Right ventricle myocardium superior (tissue), 1 donor: ENCODE measurements at regions not wholly inside any gene's neighbourhood (a gene's known extent, or its start where the extent isn't known, plus 50 kb on each side); places are given as distances from the start of the nearest gene placed in this dataset.
A peak's percentile ranks its signal among the peaks of the same experiment; 100 is the strongest.

Experiments used
- ATAC-seq: fragments of 200-7000 bp; cut with Tn5 transposase; one replicate; pipeline ENCODE4 v1.9.1; 2020; ENCODE audit warnings: mild to moderate bottlenecking; ENCODE audit not compliant: poor library complexity
- DNase-seq: peaks from one replicate; pipeline ENCODE4 v3.0.0-alpha.2; 2020
- intact Hi-C: fragments of 100-400 bp; cut with DNase I; formaldehyde crosslinking; loops from one replicate; pipeline ENCODE4 v1.11.2; 2022
- donor health status: DM: no; HTN: yes; CAD: no; lungs with severe emphysema.

- no peak for ATAC-seq
- no peak for DNase-seq
- intact Hi-C loops = no loop called here
Observed at GRCh38 chrX:129227366-129227765, 295.9 kb downstream of the SMARCA1 start.

GRCh38 chrX:129193357-129193756 lies 329.9 kb downstream of the SMARCA1 start:
- ATAC-seq (no peak), DNase-seq (peak; percentile 53)
- intact Hi-C loops = no loop called here

DNA sequence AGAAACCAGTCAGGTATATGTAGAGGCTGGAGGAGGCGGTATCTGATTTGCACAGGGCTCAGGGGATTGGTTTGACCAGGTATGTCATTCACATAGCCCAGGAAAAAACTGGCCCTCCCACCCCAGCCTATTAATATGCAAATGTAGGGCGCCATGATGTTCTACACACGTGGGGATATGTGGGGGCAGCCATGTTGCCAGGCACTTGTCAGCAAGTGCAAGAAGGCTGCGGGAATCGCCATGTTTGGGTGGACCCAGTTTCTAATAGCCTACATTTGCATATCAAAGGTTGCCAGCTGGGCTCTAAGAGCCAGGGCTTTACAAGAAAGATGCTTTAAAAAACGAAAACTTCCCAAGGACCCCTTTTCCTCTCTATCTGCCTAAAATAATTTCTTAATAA lies 335.1 kb downstream of the SMARCA1 start:
- intact Hi-C loops = no loop called here
- no peak for ATAC-seq
- DNase-seq = no peak

DNA sequence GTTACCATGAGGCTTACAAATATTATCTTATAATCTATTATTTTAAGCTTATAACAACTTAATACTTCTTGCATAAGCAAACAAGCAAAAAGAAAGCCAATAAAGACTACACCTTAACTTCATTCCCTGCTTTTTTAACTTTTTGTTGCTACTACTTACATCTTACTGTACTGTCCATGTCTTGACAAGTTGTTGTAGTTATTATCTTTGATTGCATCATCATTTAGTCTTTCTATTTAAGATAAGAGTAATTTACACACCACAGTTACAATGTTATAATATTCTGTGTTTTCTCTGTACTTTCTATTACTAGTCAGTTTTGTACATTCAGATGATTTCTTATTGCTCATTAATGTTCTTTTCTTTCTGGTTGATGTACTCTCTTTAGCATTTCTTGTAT lies 346.6 kb downstream of the SMARCA1 start:
- intact Hi-C loops = no loop called here
- DNase-seq = no peak
- ATAC-seq = no peak

DNA sequence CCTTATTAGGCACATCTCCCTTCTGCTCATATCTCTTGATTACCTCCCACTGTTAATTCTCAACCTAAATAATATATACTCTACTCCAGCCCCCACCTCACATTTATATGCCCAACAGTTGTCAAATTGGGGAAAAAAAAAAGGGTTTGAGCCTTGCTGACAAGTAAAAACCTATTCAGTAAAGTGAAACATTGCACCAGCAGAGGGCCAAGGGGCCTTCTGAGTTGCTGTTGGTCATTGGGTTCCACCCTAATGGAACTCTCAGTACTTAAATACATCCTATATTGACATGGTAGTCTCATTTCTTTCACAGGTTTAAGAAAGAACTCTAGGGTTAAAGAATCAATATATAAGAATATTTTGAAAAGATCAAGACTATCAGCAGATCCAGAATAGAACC lies 362.2 kb downstream of the SMARCA1 start:
- ATAC-seq = no peak
- no peak for DNase-seq
- intact Hi-C loops = no loop called here

DNA sequence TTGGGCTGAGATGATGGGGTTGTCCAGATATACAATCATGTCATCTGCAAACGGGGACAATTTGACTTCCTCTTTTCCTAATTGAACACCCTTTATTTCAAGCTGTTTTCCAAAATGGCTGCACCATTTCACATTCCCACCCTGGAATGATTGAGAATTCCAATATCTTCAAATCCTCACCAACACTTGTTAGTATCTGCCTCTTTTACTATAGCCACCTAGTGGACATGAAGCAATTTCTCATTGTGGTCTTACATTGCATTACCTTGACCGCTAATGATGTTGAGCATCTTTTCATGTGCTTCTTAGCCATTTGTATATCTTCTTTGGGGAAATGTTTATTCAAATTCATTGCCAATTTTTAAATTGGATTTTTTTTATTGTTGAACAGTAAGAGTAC lies 364.8 kb downstream of the SMARCA1 start:
- intact Hi-C loops = no loop called here
- no peak for DNase-seq
- no peak for ATAC-seq

GRCh38 chrX:129145840-129146272 lies 377.4 kb downstream of the SMARCA1 start:
- intact Hi-C loops = no loop called here
- ATAC-seq = no peak
- DNase-seq = no peak

DNA sequence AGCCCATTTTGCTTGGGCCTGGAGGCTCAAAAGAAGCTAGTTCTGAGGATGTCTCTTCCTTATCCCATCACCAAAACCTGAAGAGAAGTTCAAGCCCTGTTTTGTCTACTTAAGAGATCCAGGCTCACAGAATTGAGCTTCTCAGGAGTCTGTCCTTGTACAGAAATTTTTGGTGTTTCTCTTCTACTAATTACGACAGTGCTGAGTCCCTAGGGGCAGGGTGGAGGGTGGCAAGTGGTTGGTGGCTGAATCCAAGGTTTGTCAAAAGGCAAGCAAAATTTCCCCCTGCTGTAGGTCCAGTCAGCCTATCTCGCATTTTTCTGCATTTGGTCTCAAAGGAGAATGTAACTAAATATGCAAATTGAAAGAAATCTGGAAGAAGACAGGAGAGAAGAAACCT lies 377.9 kb downstream of the SMARCA1 start:
- no peak for ATAC-seq
- intact Hi-C loops = no loop called here

GRCh38 chrX:129144172-129145038 lies 378.9 kb downstream of the SMARCA1 start:
- intact Hi-C loops = no loop called here
- no peak for ATAC-seq
- DNase-seq = no peak

More for the DNA sequence above, 377.9 kb downstream of the SMARCA1 start:
- no peak for DNase-seq

GRCh38 chrX:129139837-129140598 lies 383.3 kb downstream of the SMARCA1 start:
- ATAC-seq (no peak), DNase-seq (no peak)
- intact Hi-C loops = no loop called here

GRCh38 chrX:129125122-129125914 lies 398.0 kb downstream of the SMARCA1 start:
- intact Hi-C loops = no loop called here
- no peak for DNase-seq
- ATAC-seq = no peak

DNA sequence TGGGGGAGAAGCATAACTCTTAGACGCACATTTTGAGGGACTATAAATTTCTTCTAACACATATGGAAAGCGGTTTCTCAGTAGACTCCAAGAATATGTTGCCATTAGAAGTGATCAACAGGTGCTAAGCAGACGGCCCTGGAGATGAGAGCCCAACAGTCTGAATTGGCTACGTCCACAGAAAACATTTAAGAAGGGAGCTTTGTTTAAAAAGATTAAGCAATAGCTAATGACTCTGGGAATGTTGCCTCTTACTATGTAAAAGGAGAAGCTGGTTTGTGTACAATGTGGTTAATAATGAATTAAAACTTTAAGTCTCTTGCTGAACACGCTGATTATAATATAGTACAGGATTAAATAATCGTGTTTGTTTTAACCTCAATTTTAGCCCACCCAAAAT lies 399.5 kb downstream of the SMARCA1 start:
- ATAC-seq (no peak), DNase-seq (no peak)
- intact Hi-C loops = no loop called here

- DNase-seq (no peak), ATAC-seq (no peak)
- intact Hi-C loops = no loop called here
Observed at GRCh38 chrX:129116676-129117470, 406.4 kb downstream of the SMARCA1 start.

DNA sequence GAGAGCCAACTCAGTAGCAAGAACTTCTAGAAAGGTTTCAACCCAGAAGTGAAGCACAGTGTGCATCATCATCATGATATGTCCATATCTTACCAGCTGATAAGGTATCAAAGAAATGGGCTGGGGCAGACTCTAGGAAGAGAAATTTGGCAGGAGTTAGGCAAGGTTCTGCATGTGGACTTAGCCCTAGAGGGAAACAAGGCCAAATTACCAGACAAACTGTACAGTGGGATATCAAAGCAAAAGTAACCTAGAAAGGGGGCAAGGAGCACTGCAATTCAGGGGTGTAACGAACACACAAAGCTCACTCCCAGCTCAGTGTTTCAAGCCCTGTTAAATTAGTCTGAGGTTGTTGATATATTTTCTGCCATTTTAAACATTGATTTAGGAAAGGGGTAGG lies 407.4 kb downstream of the SMARCA1 start:
- ATAC-seq = no peak
- intact Hi-C loops = no loop called here
- no peak for DNase-seq

- intact Hi-C loops = no loop called here
- no peak for ATAC-seq
- no peak for DNase-seq
Observed at GRCh38 chrX:129115104-129115503, 408.2 kb downstream of the SMARCA1 start.

GRCh38 chrX:129111081-129111798 lies 412.1 kb downstream of the SMARCA1 start:
- ATAC-seq (no peak), DNase-seq (no peak)
- intact Hi-C loops = no loop called here

DNA sequence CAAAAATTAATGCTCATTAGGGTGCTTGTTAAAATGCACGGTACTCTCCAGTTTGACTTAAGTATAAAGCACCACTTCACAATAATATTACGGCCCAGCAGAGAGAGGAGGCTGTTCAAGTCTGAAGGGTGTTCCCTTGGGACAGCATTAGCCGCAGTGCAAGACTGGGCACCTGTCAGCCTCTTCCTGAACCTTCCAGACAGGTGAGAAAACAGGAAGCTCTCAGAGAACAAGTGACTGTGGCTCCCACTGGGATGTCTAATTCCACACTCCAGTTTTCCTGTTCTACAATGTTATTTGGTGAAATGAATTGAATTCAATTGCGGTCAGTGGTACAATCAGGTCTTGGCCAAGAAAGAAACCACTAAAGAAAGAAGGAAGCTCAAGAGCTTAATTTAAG lies 414.4 kb downstream of the SMARCA1 start:
- ATAC-seq (no peak), DNase-seq (no peak)
- intact Hi-C loops = no loop called here

DNA sequence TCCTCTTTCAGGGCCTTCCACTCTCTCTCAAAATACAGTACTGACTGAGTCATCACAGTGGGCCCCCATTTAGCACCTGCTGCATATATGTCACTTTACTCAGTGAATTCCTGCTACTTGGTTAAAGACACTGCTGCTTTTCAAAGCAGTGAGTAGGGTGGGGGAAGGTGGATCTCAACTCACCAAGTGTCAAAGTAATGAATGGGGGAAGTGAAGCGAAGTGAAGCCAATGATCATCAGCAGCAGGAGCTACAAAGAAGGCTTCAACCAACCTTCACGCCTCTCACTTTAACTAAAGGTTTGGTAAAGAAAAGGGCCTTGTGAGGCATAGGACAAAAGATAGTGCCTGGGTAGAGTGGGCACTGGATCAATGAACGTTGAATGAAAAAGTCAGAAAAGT lies 424.1 kb downstream of the SMARCA1 start:
- intact Hi-C loops = no loop called here
- no peak for ATAC-seq

More for the DNA sequence above, 424.1 kb downstream of the SMARCA1 start:
- DNase-seq = no peak
